HCT116 (cell line): ENCODE measurements at regions not wholly inside any gene's neighbourhood (a gene's known extent, or its start where the extent isn't known, plus 50 kb on each side); places are given as distances from the start of the nearest gene placed in this dataset.

Experiments used
- ATAC-seq: fragments of 200-7000 bp; cut with Tn5 transposase; 2 replicates; pipeline ENCODE4 v1.9.1; 2020; ENCODE audit warnings: mild to moderate bottlenecking, moderate library complexity
- BruUV-seq: library from RNA; stranded (reverse); fragments of 400-500 nt; replicated peaks from 2 replicates; lab custom pipeline; 2021; lab: Mats Ljungman, UMichigan
- CTCF ChIA-PET: fragments of 300-600 bp; sonication (Branson Sonifier 250); formaldehyde crosslinking; loops from one replicate; lab custom pipeline; 2021; ENCODE audit warnings: antibody characterized with exemption; lab: Charles Lee
- POLR2A ChIA-PET: fragments of 300-600, 350-600 bp; sonication (Branson Sonifier 250); formaldehyde crosslinking; loops from one replicate; lab custom pipeline; 2021; ENCODE audit warnings: antibody characterized with exemption; lab: Charles Lee
- RAD21 ChIA-PET, 2 experiments: fragments of 300-600 bp; sonication (Branson Sonifier 250); formaldehyde crosslinking; loops; one replicate each; lab custom pipeline; 2023; ENCODE audit warnings: low total read pairs in 2 of 2; ENCODE audit not compliant: uncharacterized antibody in 2 of 2, unreplicated experiment in 2 of 2, low non-redundant PET in 1 of 2; lab: Charles Lee
- DNase-seq: peaks from one replicate; pipeline ENCODE4 v3.0.0-alpha.2; 2010; ENCODE audit warnings: low read depth, low spot score
- H2AFZ ChIP-seq: fragments of 200-600 bp; shearing (Covaris generic), sonication (generic); 2 replicates; pipeline ENCODE4 v1.6.1; 2017; ENCODE audit warnings: low read depth, mixed run types, mixed read lengths, antibody characterized with exemption, low read length; ENCODE audit not compliant: poor library complexity, severe bottlenecking
- H3K27ac ChIP-seq: 2 replicates; pipeline ENCODE4 v1.5.1; 2012; ENCODE audit warnings: low read depth, low read length
- H3K27me3 ChIP-seq: fragments of 200-600 bp; sonication (generic); 2 replicates; pipeline ENCODE4 v1.6.1; 2016; ENCODE audit warnings: mixed run types, low read length, mixed read lengths; ENCODE audit not compliant: insufficient read depth
- H3K36me3 ChIP-seq, 2 experiments: fragments of 200-500 bp in 1 of 2; fragments of 200-600 bp in 1 of 2; sonication (Bioruptor generic) in 1 of 2; sonication (generic) in 1 of 2; 2 replicates each; pipeline versions ENCODE4 v1.5.1 to v1.6.1; 2014 to 2016; ENCODE audit warnings: low read length in 2 of 2, inconsistent platforms in 1 of 2, mixed read lengths in 1 of 2, mixed run types in 1 of 2; ENCODE audit not compliant: insufficient read depth in 2 of 2, control insufficient read depth in 1 of 2
- H3K4me1 ChIP-seq, 2 experiments: fragments of 200-600 bp in 1 of 2; sonication (generic) in 1 of 2; 2 replicates each; pipeline versions ENCODE4 v1.5.1 to v1.6.1; 2012 to 2017; ENCODE audit warnings: low read length in 2 of 2, inconsistent platforms in 1 of 2, mild to moderate bottlenecking in 1 of 2, mixed read lengths in 1 of 2, mixed run types in 1 of 2, moderate library complexity in 1 of 2; ENCODE audit not compliant: insufficient read depth in 2 of 2, control insufficient read depth in 1 of 2
- H3K4me2 ChIP-seq: fragments of 200-600 bp; sonication (generic); 2 replicates; pipeline ENCODE4 v1.6.1; 2017; ENCODE audit warnings: mixed run types, low read length, mixed read lengths
- H3K4me3 ChIP-seq, 2 experiments: fragments of 200-600 bp in 1 of 2; sonication (generic) in 1 of 2; replicated peaks in 1 of 2; 2 replicates each; pipeline ENCODE4 v1.5.1; 2011 to 2016; ENCODE audit warnings: low read length in 2 of 2, control low read depth in 1 of 2, low read depth in 1 of 2, mild to moderate bottlenecking in 1 of 2, mixed read lengths in 1 of 2, mixed run types in 1 of 2
- H3K79me2 ChIP-seq: fragments of 200-600 bp; sonication (generic); 2 replicates; pipeline ENCODE4 v1.6.1; 2017; ENCODE audit warnings: mild to moderate bottlenecking, mixed run types, low read length, moderate library complexity, mixed read lengths; ENCODE audit not compliant: insufficient read depth
- H3K9ac ChIP-seq: fragments of 200-600 bp; sonication (generic); 2 replicates; pipeline ENCODE4 v1.6.1; 2016; ENCODE audit warnings: low read length, mixed read lengths
- H3K9me2 ChIP-seq: fragments of 200-600 bp; sonication (generic), shearing (Covaris generic); 2 replicates; pipeline ENCODE4 v1.6.1; 2017; ENCODE audit warnings: mixed run types, mild to moderate bottlenecking, moderate library complexity; ENCODE audit not compliant: insufficient read depth
- H3K9me3 ChIP-seq, 2 experiments: fragments of 200-500 bp in 1 of 2; fragments of 200-600 bp in 1 of 2; sonication (Bioruptor generic) in 1 of 2; sonication (generic) in 1 of 2; 2 replicates each; pipeline ENCODE4 v1.6.1; 2014 to 2017; ENCODE audit warnings: low read length in 2 of 2, mixed read lengths in 2 of 2, inconsistent platforms in 1 of 2, low read depth in 1 of 2, mild to moderate bottlenecking in 1 of 2, mixed run types in 1 of 2, moderate library complexity in 1 of 2; ENCODE audit not compliant: control insufficient read depth in 1 of 2, insufficient read depth in 1 of 2
- H4K20me1 ChIP-seq: fragments of 200-600 bp; sonication (generic), shearing (Covaris generic); 2 replicates; pipeline ENCODE4 v1.6.1; 2017; ENCODE audit warnings: mixed run types, mild to moderate bottlenecking, moderate library complexity; ENCODE audit not compliant: insufficient read depth
- ATF3 ChIP-seq: IDR thresholded peaks from 2 replicates; pipeline ENCODE4 v1.6.1; 2012
- CBX3 ChIP-seq: IDR thresholded peaks from 2 replicates; pipeline ENCODE4 v1.6.1; 2012; ENCODE audit warnings: low read depth
- CEBPB ChIP-seq: IDR thresholded peaks from 2 replicates; pipeline ENCODE4 v1.6.1; 2012; ENCODE audit warnings: low read depth
- CTCF ChIP-seq, 3 experiments: fragments of 200-600 bp in 1 of 3; sonication (generic) in 1 of 3; IDR thresholded peaks in 2 of 3; conservative IDR thresholded peaks in 1 of 3; 2 replicates each; pipeline ENCODE4 v1.5.1; 2012 to 2017; ENCODE audit warnings: low read depth in 2 of 3, low read length in 2 of 3, antibody characterized with exemption in 1 of 3, borderline replicate concordance in 1 of 3, control low read depth in 1 of 3, mild to moderate bottlenecking in 1 of 3, mixed read lengths in 1 of 3, mixed run types in 1 of 3, moderate library complexity in 1 of 3; ENCODE audit not compliant: insufficient read depth in 1 of 3
- EGR1 ChIP-seq: IDR thresholded peaks from 2 replicates; pipeline ENCODE4 v1.6.1; 2012; ENCODE audit warnings: low read depth
- FOSL1 ChIP-seq: IDR thresholded peaks from 2 replicates; pipeline ENCODE4 v1.6.1; 2012; ENCODE audit warnings: low read depth
- MAX ChIP-seq: IDR thresholded peaks from 2 replicates; pipeline ENCODE4 v1.6.1; 2012
- POLR2A ChIP-seq: IDR thresholded peaks from 2 replicates; pipeline ENCODE4 v1.7.0; 2011; ENCODE audit warnings: borderline replicate concordance; ENCODE audit not compliant: insufficient read depth, insufficient read length; ENCODE audit errors: extremely low read depth
- POLR2AphosphoS5 ChIP-seq: IDR thresholded peaks from 2 replicates; pipeline ENCODE4 v1.6.1; 2011; ENCODE audit warnings: mild to moderate bottlenecking, low read depth, low read length, moderate library complexity
- RAD21 ChIP-seq: IDR thresholded peaks from 2 replicates; pipeline ENCODE4 v1.6.1; 2012; ENCODE audit warnings: low read depth, mild to moderate bottlenecking
- REST ChIP-seq: IDR thresholded peaks from 2 replicates; pipeline ENCODE4 v1.6.1; 2012; ENCODE audit warnings: low read depth
- SIN3A ChIP-seq: IDR thresholded peaks from 2 replicates; pipeline ENCODE4 v1.6.1; 2012; ENCODE audit warnings: low read depth
- SP1 ChIP-seq: IDR thresholded peaks from 2 replicates; pipeline ENCODE4 v1.6.1; 2012; ENCODE audit warnings: low read depth
- SRF ChIP-seq: IDR thresholded peaks from 2 replicates; pipeline ENCODE4 v1.6.1; 2012; ENCODE audit warnings: low read depth
- TCF7L2 ChIP-seq: IDR thresholded peaks from 2 replicates; pipeline ENCODE4 v1.7.0; 2011; ENCODE audit warnings: borderline replicate concordance, inconsistent platforms; ENCODE audit not compliant: insufficient read depth, insufficient read length; ENCODE audit errors: extremely low read depth
- ZBTB33 ChIP-seq: IDR thresholded peaks from 2 replicates; pipeline ENCODE4 v1.6.1; 2011; ENCODE audit warnings: mild to moderate bottlenecking, low read length, moderate library complexity; ENCODE audit not compliant: insufficient replicate concordance; ENCODE audit errors: extremely low read depth
- ZNF274 ChIP-seq: fragments of 200-500 bp; sonication (Bioruptor generic); IDR thresholded peaks from 2 replicates; pipeline ENCODE4 v1.6.1; 2014; ENCODE audit warnings: mild to moderate bottlenecking, low read depth, low read length, inconsistent platforms
- intact Hi-C: fragments of 100-400 bp; cut with micrococcal nuclease; formaldehyde crosslinking; loops from 2 replicates; pipeline ENCODE4 v1.10.0; 2022

GRCh38 chr6:88502391-88502790, 336.2 kb upstream of the CNR1 start:
- no TSS peak for BruUV-seq
- H2AFZ ChIP-seq: no peak overlapping the region
- RAD21 ChIA-PET: no interaction called here
- H3K79me2 ChIP-seq: no peaks in the 10 kb centered on the region
- H3K4me3 ChIP-seq: no peak overlapping the region
- H3K9me3 ChIP-seq: no peaks in the 10 kb centered on the region
- TF ChIP-seq MAX (no peak), SRF (no peak), TCF7L2 (no peak), CBX3 (no peak), SP1 (no peak), REST (no peak), CTCF (IDR thresholded peaks at IDR 0.05 in 2 of 3, conservative IDR thresholded peaks at IDR 0.05 in 1 of 3; ENCODE audit: borderline replicate concordance in 1 of 3, insufficient read depth in 1 of 3, low read depth in 2 of 3, low read length in 2 of 3) (no peak), RAD21 (no peak), ATF3 (no peak), POLR2AphosphoS5 (no peak), FOSL1 (no peak), CEBPB (no peak), EGR1 (no peak), ZNF274 (no peak), ZBTB33 (no peak), POLR2A (no peak), SIN3A (no peak)
- DNase-seq (no peak), ATAC-seq (no peak)
- no peaks in the 10 kb centered on the region for H3K4me1 ChIP-seq
- H4K20me1 ChIP-seq: no peaks in the 10 kb centered on the region
- no peaks in the 10 kb centered on the region for H3K27me3 ChIP-seq
- no peak overlapping the region for H3K9ac ChIP-seq
- POLR2A ChIA-PET: no interaction called here
- no peaks in the 10 kb centered on the region for H3K9me2 ChIP-seq
- no peaks in the 10 kb centered on the region for H3K36me3 ChIP-seq
- no peak overlapping the region for H3K27ac ChIP-seq
- intact Hi-C loops: no loop called here
- CTCF ChIA-PET: no interaction called here
- no peak overlapping the region for H3K4me2 ChIP-seq
